ENCODE measurements at regions not wholly inside any gene's neighbourhood (a gene's known extent, or its start where the extent isn't known, plus 50 kb on each side); places are given as distances from the start of the nearest gene placed in this dataset.

GRCh38 chr2:144281476-144281875 is 238.4 kb downstream of the ZEB2 start:
- no peak for TF ChIP-seq CTCF (conservative IDR thresholded peaks at IDR 0.05; ENCODE audit: low read depth, low read length)
- TF ChIP-seq EZH2 (IDR thresholded peaks at IDR 0.05; ENCODE audit: borderline replicate concordance, low read depth, low read length, poor library complexity, severe bottlenecking), result no peak
